WTC11 (cell line): ENCODE measurements at regions not wholly inside any gene's neighbourhood (a gene's known extent, or its start where the extent isn't known, plus 50 kb on each side); places are given as distances from the start of the nearest gene placed in this dataset.

Experiments
- MAX ChIP-seq: sonication (generic); formaldehyde crosslinking; IDR thresholded peaks from 2 replicates; pipeline ENCODE4 v1.8.0; 2022; ENCODE audit warnings: mild to moderate bottlenecking, missing genetic modification reagents
- MXD4 ChIP-seq: fragments of 250-450 bp; sonication (Bioruptor Pico); IDR thresholded peaks from 2 replicates; pipeline ENCODE4 v1.8.0; 2021; ENCODE audit warnings: mild to moderate bottlenecking, moderate library complexity, borderline replicate concordance
- STAT6 ChIP-seq: sonication (generic); formaldehyde crosslinking; conservative IDR thresholded peaks from 2 replicates; pipeline ENCODE4 v1.8.1; 2023; ENCODE audit warnings: mild to moderate bottlenecking, low read depth, missing genetic modification reagents, moderate library complexity
- TEAD4 ChIP-seq: sonication (generic); formaldehyde crosslinking; IDR thresholded peaks from 2 replicates; pipeline ENCODE4 v1.8.0; 2022; ENCODE audit warnings: mild to moderate bottlenecking, missing genetic modification reagents
- ZNF263 ChIP-seq: sonication (generic); formaldehyde crosslinking; IDR thresholded peaks from 2 replicates; pipeline ENCODE4 v1.8.1; 2022; ENCODE audit warnings: low read depth, mild to moderate bottlenecking, moderate library complexity, missing genetic modification reagents
- TF ChIP-seq, protein P1 (sequence below): fragments of 200-600 bp; IDR thresholded peaks from 2 replicates; pipeline ENCODE4 v1.8.0; 2022; ENCODE audit warnings: antibody characterized with exemption
- TF ChIP-seq, protein P2 (sequence below): sonication (generic); formaldehyde crosslinking; IDR thresholded peaks from 2 replicates; pipeline ENCODE4 v1.8.1; 2022; ENCODE audit warnings: missing genetic modification reagents, borderline replicate concordance

DNA sequence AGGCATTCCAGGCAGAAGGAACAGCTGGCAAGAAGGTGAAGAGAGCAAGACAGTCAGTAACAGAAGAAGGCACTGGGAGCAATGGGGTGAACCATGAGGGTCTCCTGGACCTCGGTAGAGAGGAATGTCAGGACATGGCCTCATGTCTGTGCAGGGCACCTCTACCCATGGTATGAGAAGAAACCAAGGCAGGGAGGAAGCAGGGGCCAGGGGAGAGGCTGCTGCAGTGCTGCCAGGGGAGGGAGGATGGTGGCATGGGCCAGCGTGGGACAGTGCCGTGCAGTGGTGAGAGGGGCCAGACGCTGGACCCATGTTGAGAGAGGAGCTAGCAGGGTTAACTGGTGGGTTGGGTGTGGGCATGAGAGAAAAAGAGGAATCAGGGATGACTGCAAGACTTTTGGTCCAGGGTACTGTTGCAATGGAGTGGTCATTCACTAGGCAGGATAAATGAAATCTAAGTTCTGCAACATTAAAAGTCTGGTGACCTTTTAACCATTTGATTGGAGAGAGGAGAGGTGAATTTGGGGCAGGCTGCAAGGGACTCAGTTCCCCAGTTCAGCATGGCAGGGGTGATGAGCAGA, 577.6 kb downstream of the MATN1 start:
- TF ChIP-seq ZNF263 (CRISPR knock-in tag) (no peak), TEAD4 (CRISPR knock-in tag) (no peak), MXD4 (CRISPR knock-in tag) (no peak), MAX (CRISPR knock-in tag) (no peak), STAT6 (CRISPR knock-in tag) (no peak)
- TF ChIP-seq, protein P1, sequence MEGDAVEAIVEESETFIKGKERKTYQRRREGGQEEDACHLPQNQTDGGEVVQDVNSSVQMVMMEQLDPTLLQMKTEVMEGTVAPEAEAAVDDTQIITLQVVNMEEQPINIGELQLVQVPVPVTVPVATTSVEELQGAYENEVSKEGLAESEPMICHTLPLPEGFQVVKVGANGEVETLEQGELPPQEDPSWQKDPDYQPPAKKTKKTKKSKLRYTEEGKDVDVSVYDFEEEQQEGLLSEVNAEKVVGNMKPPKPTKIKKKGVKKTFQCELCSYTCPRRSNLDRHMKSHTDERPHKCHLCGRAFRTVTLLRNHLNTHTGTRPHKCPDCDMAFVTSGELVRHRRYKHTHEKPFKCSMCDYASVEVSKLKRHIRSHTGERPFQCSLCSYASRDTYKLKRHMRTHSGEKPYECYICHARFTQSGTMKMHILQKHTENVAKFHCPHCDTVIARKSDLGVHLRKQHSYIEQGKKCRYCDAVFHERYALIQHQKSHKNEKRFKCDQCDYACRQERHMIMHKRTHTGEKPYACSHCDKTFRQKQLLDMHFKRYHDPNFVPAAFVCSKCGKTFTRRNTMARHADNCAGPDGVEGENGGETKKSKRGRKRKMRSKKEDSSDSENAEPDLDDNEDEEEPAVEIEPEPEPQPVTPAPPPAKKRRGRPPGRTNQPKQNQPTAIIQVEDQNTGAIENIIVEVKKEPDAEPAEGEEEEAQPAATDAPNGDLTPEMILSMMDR, result no peak
- TF ChIP-seq, protein P2, sequence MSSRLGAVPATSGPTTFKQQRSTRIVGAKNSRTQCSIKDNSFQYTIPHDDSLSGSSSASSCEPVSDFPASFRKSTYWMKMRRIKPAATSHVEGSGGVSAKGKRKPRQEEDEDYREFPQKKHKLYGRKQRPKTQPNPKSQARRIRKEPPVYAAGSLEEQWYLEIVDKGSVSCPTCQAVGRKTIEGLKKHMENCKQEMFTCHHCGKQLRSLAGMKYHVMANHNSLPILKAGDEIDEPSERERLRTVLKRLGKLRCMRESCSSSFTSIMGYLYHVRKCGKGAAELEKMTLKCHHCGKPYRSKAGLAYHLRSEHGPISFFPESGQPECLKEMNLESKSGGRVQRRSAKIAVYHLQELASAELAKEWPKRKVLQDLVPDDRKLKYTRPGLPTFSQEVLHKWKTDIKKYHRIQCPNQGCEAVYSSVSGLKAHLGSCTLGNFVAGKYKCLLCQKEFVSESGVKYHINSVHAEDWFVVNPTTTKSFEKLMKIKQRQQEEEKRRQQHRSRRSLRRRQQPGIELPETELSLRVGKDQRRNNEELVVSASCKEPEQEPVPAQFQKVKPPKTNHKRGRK (CRISPR knock-in tag), result no peak
